Dendritic cell treated with granulocyte-macrophage colony-stimulating factor and Interleukin-4, amounts not matched to agents 40 ng/mL and 50 ng/mL, for 4 days (primary cell): ENCODE measurements at regions not wholly inside any gene's neighbourhood (a gene's known extent, or its start where the extent isn't known, plus 50 kb on each side); places are given as distances from the start of the nearest gene placed in this dataset.

Experiments
- H3K27ac Mint-ChIP-seq: one replicate; pipeline ENCODE4 v1.8.0; 2022; ENCODE audit warnings: mild to moderate bottlenecking, mixed read lengths
- H3K27me3 Mint-ChIP-seq: one replicate; pipeline ENCODE4 v1.8.0; 2022; ENCODE audit warnings: mild to moderate bottlenecking, mixed read lengths
- H3K36me3 Mint-ChIP-seq: one replicate; pipeline ENCODE4 v1.8.0; 2022; ENCODE audit warnings: low read depth, mixed read lengths
- H3K4me1 Mint-ChIP-seq: one replicate; pipeline ENCODE4 v1.8.0; 2022; ENCODE audit warnings: low read depth, mixed read lengths
- H3K4me3 Mint-ChIP-seq: one replicate; pipeline ENCODE4 v1.8.0; 2022; ENCODE audit warnings: mild to moderate bottlenecking, moderate library complexity, mixed read lengths
- H3K9me3 Mint-ChIP-seq: one replicate; pipeline ENCODE4 v1.8.0; 2022; ENCODE audit warnings: mixed read lengths
- intact Hi-C: fragments of 100-400 bp; cut with micrococcal nuclease; formaldehyde crosslinking; loops from one replicate; pipeline ENCODE4 v1.15.0; 2022

DNA sequence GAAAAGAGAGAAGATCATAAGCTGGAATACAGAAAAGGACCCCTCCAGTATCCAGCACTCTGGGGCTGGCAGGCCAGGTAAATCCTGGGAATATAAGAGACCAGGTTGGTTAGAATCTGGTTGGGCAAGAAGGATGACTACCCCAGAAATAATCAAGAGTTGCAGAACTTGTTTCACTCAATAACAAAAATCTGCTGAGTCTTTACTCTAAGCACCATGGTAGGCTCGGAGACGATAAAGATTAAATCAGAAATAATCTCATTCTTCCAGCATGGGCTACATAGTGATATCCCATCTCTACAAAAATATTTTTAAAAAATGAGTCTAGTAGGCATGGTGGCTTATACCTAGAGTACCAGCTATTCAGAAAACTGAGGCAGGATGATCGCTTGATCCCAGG is 138.0 kb upstream of the KCNJ16 start:
- H3K4me3 Mint-ChIP-seq, result no peak overlapping the region
- no peaks in the 10 kb centered on the region for H3K27me3 Mint-ChIP-seq
- H3K36me3 Mint-ChIP-seq, result no peaks in the 10 kb centered on the region
- H3K27ac Mint-ChIP-seq, result no peak overlapping the region
- intact Hi-C loops, result no loop called here
- H3K4me1 Mint-ChIP-seq, result no peaks in the 10 kb centered on the region
- H3K9me3 Mint-ChIP-seq, result peaks cover 6% of the 10 kb centered on the region

DNA sequence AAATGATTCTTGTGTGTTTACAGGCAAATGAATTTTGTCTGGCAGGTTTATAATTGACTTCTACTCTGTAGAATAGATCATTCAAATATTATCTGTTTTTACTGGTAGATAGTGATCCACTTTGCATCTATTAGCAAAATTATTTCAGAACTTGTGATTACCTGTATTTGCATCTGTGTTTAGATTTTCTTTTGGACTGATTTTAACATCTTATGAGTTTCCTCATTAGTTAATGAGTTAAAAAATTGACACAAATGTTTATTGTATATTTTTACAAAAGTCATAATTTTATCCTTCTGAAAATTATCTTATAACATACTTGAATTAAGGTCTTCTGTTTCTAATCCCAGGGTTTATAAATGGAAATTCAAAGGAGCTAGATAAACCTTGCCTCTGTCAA is 132.0 kb upstream of the KCNJ16 start:
- H3K36me3 Mint-ChIP-seq, result no peaks in the 10 kb centered on the region
- no peaks in the 10 kb centered on the region for H3K27me3 Mint-ChIP-seq
- H3K4me1 Mint-ChIP-seq, result peaks cover 6% of the 10 kb centered on the region
- intact Hi-C loops, result no loop called here
- no peaks in the 10 kb centered on the region for H3K9me3 Mint-ChIP-seq
- no peak overlapping the region for H3K4me3 Mint-ChIP-seq
- H3K27ac Mint-ChIP-seq, result no peak overlapping the region

DNA sequence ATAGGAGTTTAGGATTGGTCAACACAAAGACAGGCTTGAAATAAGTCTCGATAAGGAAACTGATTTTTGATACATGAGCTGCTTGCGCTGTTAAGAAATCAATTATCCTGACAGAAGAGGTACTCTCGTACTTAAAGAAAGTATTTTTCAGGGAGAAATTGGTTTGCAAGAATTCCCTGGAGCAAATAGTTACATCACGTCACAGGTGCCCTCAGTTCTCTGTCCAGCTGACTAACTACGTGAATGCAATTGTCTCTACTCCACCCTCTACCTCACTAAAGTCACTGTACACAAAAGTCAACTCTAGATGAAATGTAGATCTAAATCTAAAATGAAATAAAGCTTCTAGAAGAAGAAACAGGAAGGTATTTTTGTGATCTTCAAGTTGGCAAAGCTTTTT is 130.6 kb upstream of the KCNJ16 start:
- Mint-ChIP-seq H3K4me3 (no peak overlapping the region), H3K4me1 (peaks cover 6% of the 10 kb centered on the region), H3K27ac (no peak overlapping the region), H3K27me3 (no peaks in the 10 kb centered on the region), H3K9me3 (no peaks in the 10 kb centered on the region), H3K36me3 (no peaks in the 10 kb centered on the region)
- intact Hi-C loops, result no loop called here

DNA sequence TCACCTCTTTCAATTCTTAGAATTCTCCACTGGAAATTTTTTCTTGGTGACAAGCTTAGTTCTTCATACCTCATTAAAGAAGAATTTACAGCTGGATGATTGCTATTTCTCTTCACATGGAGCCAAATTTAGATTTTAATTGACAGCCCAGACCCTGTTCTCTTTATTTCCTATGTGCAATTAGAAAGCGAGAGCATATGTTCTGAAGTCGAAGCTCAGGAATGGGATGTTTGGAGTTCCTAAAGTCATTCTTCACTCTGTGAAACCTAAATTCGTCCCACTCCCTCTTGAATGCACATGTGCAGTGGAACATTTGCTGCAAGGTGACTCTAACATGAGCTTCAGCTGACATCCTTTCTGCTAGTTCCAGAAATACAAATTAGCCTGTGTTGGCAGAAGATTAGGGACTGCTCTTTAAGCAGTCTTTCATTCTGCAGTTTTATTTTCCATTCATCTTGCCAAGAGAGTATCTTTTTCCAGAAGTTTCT is 129.3 kb upstream of the KCNJ16 start:
- Mint-ChIP-seq H3K27ac (no peak overlapping the region), H3K27me3 (no peaks in the 10 kb centered on the region), H3K9me3 (no peaks in the 10 kb centered on the region), H3K4me1 (peaks cover 6% of the 10 kb centered on the region), H3K36me3 (no peaks in the 10 kb centered on the region), H3K4me3 (no peak overlapping the region)
- intact Hi-C loops, result no loop called here

DNA sequence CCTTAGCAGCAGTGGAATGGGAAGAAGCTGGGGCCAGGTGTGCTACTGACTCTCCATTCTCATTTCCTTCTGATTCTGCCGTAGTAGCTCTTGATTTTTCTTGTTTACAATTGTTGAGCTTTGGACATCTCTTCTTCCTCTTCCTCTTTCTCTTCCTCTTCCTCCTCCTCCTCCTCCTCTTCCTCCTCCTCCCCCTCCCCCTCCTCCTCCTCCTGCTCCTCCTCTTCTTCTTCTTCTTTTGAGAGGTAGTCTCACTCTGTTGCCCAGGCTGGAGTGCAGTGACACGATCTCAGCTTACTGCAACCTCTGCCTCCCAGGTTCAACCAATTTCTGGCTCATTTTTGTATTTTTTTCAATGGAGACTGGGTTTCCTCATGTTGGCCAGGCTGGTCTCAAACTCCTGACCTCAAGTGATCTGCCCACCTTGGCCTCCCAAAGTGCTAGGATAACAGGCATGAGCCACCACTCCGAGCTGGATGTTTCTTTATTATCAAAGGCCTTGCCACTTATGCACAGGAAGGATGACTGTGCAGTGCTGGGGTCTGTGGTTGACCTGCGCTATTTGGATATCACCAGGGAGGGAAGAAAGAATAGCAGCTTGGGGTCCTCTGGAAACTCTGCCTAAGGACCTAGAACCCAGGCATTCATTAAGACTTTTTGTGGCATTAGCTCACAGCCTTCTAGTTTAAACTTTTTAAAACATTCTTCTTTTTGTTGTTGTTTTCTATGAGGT is 127.8 kb upstream of the KCNJ16 start:
- intact Hi-C loops, result no loop called here
- no peak overlapping the region for H3K27ac Mint-ChIP-seq
- H3K36me3 Mint-ChIP-seq, result no peaks in the 10 kb centered on the region
- H3K4me1 Mint-ChIP-seq, result peaks cover 6% of the 10 kb centered on the region
- H3K9me3 Mint-ChIP-seq, result no peaks in the 10 kb centered on the region
- no peaks in the 10 kb centered on the region for H3K27me3 Mint-ChIP-seq
- no peak overlapping the region for H3K4me3 Mint-ChIP-seq

DNA sequence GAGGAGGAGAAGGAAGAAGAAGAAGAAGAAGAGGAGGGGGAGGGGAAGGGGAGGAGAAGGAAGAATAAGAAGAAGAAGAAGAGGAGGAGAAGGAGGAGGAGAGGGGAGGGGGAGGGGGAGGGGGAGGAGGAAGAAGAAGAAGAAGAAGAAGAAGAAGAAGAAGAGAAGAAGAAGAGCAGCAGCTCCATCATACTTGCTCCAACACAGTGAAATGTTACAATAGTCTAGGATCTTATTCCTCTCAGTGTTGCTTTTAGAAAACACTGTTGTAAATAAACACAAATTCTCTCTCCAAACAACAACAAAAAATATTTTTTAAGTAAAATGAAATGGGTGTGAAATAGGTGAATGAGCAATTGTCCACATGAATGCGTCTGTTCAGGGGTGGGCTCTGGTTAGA is 126.6 kb upstream of the KCNJ16 start:
- Mint-ChIP-seq H3K36me3 (no peaks in the 10 kb centered on the region), H3K27me3 (no peaks in the 10 kb centered on the region), H3K27ac (no peak overlapping the region), H3K4me3 (no peak overlapping the region), H3K9me3 (no peaks in the 10 kb centered on the region), H3K4me1 (peaks cover 6% of the 10 kb centered on the region)
- intact Hi-C loops, result no loop called here

DNA sequence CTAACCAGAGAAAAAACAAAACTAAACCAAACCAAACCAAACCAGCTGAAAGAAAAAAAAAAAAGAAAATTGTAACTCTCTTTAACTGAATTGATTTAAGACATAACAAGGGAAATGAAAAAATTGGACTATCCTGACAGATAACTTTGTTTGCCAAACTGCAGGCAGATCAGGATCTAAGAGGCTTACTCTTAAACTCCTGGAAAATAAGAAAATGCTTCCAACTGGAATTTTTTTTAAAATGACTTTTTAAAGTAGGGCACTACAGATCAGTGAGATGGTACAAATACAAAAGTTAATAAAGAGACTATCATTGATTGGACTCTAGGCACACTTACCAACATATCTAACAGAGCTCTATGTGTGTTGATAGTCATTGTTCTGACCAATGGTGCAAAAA is 125.5 kb upstream of the KCNJ16 start:
- Mint-ChIP-seq H3K36me3 (no peaks in the 10 kb centered on the region), H3K4me1 (peaks cover 6% of the 10 kb centered on the region), H3K27me3 (no peaks in the 10 kb centered on the region), H3K4me3 (no peak overlapping the region), H3K9me3 (no peaks in the 10 kb centered on the region), H3K27ac (no peak overlapping the region)
- intact Hi-C loops, result no loop called here

DNA sequence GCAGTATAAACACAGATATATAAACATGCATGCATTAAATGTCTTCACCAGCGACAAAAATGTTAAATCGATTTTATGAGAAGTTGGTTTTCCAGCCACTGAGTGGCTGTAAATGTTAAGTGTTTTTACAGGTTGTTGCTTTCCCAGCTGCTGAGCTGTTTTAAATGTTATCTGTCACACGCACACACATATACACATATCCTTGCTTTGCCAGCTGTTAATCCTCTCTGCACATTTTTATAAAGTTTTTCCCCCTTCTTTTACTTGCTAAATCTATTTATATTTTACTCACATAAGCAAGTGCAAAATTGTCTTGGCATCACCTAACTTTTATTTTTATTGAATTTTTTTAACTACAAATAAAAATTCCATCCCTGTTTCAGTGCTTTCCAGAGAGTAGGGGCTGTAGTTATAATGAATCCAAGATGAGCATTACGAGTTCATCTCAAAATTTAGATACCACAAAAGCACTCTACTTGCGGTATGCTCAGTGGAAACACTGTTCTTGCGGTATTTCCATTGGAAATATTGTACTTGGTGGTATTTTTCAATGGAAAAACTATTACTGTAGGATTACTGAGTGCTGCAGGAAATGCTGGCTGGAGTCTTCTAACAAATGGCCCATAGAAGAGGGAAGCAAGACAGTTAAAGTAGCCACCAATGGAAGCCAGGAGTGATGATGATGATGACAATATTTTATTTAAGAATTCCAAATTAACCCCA is 124.9 kb upstream of the KCNJ16 start:
- H3K27me3 Mint-ChIP-seq, result no peaks in the 10 kb centered on the region

DNA sequence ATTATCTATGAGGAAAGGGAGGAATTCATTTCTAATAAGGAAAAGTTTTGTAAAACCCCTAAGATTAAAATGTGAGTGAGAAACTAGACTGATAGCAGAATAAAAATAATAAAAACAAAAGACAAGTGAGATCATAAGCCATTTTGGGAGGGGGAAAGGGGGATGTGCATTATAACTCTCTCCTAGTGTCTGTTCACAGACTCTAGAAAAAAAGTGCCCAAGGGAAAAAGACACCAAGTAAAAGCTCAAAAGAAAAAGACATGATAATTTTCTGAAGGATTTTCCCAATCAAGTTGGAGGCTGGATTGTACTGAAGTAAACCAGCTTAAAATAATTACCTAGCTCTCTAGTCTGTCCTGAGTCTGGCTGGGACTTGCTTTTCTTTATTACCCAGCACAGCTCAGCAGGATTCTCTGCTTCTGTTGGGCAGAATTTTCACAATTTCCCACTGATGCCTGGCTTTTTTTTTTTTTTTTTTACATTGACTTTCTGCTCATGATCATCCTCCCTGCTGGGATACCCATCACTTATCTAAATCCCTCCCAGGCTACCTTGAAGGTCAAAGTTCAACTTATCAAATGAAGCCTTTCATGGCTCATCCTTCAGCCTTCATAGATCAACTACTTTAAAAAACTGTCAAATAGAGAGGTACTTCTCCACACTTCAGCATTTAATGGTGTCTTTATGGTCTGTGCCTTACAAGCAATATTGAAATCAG is 124.2 kb upstream of the KCNJ16 start:
- Mint-ChIP-seq H3K9me3 (no peaks in the 10 kb centered on the region), H3K4me1 (peaks cover 6% of the 10 kb centered on the region), H3K27me3 (no peaks in the 10 kb centered on the region), H3K36me3 (no peaks in the 10 kb centered on the region), H3K4me3 (no peak overlapping the region), H3K27ac (no peak overlapping the region)
- intact Hi-C loops, result no loop called here

More for the DNA sequence above, 124.9 kb upstream of the KCNJ16 start:
- no peak overlapping the region for H3K27ac Mint-ChIP-seq
- H3K9me3 Mint-ChIP-seq, result no peaks in the 10 kb centered on the region
- H3K4me1 Mint-ChIP-seq, result peaks cover 6% of the 10 kb centered on the region
- H3K36me3 Mint-ChIP-seq, result no peaks in the 10 kb centered on the region
- intact Hi-C loops, result no loop called here
- H3K4me3 Mint-ChIP-seq, result no peak overlapping the region

DNA sequence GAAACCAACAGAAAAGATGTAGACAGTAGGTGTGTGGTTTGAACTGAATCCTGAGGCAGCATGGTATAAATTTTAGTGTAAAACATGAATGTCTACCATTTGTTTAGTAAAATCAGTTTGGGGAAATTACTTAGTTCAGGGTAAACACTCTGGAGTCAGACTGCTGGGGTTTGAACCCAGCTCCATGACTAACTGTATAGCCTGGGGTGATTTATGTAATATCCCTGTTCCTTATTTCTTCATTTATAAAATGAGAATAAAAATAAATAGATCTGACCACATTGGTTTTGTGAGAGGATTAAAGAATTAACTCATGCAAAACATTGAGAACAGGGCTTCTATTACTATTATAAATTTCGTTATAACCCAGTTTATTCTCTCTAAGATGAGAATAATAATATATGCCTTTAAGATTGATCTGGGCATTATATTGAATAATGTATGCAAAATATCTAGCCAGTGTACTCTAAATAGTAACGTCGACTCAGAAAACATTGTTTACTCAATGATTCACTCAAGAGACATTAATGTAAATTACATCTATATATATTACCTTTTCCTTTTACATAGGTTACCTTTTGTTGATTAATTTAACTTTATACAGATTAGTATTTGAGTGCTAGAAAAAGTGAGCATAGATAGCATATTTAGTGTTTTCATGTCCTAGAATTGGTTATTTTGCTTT is 120.6 kb upstream of the KCNJ16 start:
- H3K9me3 Mint-ChIP-seq, result no peaks in the 10 kb centered on the region
- no peaks in the 10 kb centered on the region for H3K4me1 Mint-ChIP-seq
- intact Hi-C loops, result no loop called here
- no peak overlapping the region for H3K27ac Mint-ChIP-seq
- H3K27me3 Mint-ChIP-seq, result no peaks in the 10 kb centered on the region
- H3K4me3 Mint-ChIP-seq, result no peak overlapping the region
- H3K36me3 Mint-ChIP-seq, result no peaks in the 10 kb centered on the region

DNA sequence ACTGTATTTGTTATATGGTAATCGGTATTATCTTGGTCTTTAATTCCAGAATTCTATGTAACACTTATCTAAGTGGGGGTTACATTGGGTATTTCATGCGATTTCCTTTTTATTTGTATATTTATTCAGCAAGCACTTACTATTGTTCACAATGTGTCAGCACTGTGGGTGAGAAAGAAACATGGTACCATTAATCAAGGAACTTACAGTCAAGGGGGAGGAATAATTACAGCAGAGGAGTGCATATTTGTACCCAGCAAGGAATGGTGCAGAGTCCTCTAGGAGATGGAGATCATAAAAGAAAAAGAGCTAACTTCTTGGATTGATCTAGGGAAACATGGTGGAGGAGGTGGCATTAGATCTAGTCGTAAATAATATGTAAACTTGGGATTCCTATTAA is 117.0 kb upstream of the KCNJ16 start:
- Mint-ChIP-seq H3K36me3 (no peaks in the 10 kb centered on the region), H3K4me3 (no peak overlapping the region), H3K27me3 (no peaks in the 10 kb centered on the region), H3K9me3 (no peaks in the 10 kb centered on the region), H3K4me1 (no peaks in the 10 kb centered on the region), H3K27ac (no peak overlapping the region)
- intact Hi-C loops, result no loop called here

DNA sequence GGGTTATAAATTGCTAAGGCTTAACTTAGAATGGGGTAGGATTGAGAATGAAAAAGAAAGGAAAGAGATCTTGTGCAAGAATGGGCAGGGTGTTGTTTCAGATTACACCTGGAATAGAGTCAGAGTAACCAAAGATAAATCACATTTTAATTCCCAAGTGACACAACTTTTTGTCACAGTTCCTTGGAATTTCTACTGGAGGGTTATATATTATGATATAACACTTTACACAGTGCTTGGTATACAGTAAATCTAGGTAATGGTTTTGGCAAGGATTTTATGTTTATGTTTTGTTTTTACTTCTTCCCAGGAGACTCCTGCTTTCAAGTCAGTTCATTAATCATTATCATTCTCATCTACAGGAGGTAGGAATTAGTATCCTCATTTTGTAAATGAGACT is 115.7 kb upstream of the KCNJ16 start:
- Mint-ChIP-seq H3K27ac (no peak overlapping the region), H3K27me3 (no peaks in the 10 kb centered on the region), H3K4me3 (no peak overlapping the region), H3K36me3 (no peaks in the 10 kb centered on the region), H3K9me3 (no peaks in the 10 kb centered on the region), H3K4me1 (no peaks in the 10 kb centered on the region)
- intact Hi-C loops, result no loop called here

DNA sequence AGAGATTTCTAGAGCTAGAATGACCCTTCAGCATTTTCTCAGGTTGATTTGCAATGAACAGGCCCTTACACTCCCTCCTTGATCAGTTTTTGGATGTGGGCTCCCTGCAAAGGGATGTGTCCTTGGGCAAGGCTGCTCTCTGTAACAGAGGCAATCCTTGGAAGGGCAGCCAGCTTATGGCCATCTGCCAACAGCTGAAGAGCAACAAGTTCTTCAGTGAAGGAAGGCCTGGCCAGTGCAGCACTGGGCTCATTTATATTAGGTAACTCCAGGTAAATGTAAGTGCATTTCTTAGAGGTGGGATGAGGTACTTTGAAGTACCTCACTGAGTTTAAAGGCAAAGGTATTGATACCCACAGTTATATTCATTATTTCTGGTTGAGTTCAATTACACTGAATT is 114.3 kb upstream of the KCNJ16 start:
- no peaks in the 10 kb centered on the region for H3K4me1 Mint-ChIP-seq

More for the DNA sequence above, 114.3 kb upstream of the KCNJ16 start:
- peaks cover 9% of the 10 kb centered on the region for H3K9me3 Mint-ChIP-seq
- no peaks in the 10 kb centered on the region for H3K27me3 Mint-ChIP-seq
- no peak overlapping the region for H3K4me3 Mint-ChIP-seq
- no peaks in the 10 kb centered on the region for H3K36me3 Mint-ChIP-seq
- intact Hi-C loops, result no loop called here
- H3K27ac Mint-ChIP-seq, result no peak overlapping the region
